NB4 (cell line): ENCODE measurements at regions not wholly inside any gene's neighbourhood (a gene's known extent, or its start where the extent isn't known, plus 50 kb on each side); places are given as distances from the start of the nearest gene placed in this dataset.
A peak's percentile ranks its signal among the peaks of the same experiment; 100 is the strongest.

Source experiments
- DNase-seq: peaks from one replicate; pipeline ENCODE4 v3.0.0; 2010; ENCODE audit warnings: low read depth
- H3K4me3 ChIP-seq: one replicate; pipeline ENCODE4 v1.5.1; 2011; ENCODE audit warnings: mild to moderate bottlenecking, low read depth, low read length, moderate library complexity
- MAX ChIP-seq: IDR thresholded peaks from 2 replicates; pipeline ENCODE4 v1.6.1; 2011; ENCODE audit warnings: low read depth, low read length
- MYC ChIP-seq: IDR thresholded peaks from 2 replicates; pipeline ENCODE4 v1.6.1; 2011; ENCODE audit warnings: low read depth, low read length
- POLR2A ChIP-seq: IDR thresholded peaks from 2 replicates; pipeline ENCODE4 v1.6.1; 2011; ENCODE audit warnings: mild to moderate bottlenecking; ENCODE audit not compliant: insufficient read length; ENCODE audit errors: extremely low read depth
- TF ChIP-seq, protein P1 (sequence below): IDR thresholded peaks from one replicate; pipeline ENCODE4 v1.5.1; 2012; ENCODE audit warnings: low read depth, low read length

GRCh38 chr10:63719226-63719856, 198.1 kb downstream of the REEP3 start:
- TF ChIP-seq MAX (no peak), POLR2A (no peak), MYC (no peak)
- TF ChIP-seq, protein P1, sequence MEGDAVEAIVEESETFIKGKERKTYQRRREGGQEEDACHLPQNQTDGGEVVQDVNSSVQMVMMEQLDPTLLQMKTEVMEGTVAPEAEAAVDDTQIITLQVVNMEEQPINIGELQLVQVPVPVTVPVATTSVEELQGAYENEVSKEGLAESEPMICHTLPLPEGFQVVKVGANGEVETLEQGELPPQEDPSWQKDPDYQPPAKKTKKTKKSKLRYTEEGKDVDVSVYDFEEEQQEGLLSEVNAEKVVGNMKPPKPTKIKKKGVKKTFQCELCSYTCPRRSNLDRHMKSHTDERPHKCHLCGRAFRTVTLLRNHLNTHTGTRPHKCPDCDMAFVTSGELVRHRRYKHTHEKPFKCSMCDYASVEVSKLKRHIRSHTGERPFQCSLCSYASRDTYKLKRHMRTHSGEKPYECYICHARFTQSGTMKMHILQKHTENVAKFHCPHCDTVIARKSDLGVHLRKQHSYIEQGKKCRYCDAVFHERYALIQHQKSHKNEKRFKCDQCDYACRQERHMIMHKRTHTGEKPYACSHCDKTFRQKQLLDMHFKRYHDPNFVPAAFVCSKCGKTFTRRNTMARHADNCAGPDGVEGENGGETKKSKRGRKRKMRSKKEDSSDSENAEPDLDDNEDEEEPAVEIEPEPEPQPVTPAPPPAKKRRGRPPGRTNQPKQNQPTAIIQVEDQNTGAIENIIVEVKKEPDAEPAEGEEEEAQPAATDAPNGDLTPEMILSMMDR = no peak
- no peak for DNase-seq
- H3K4me3 ChIP-seq = no peak overlapping the region

- DNase-seq = peak; percentile 73
- TF ChIP-seq MAX = no peak
- no peak for TF ChIP-seq POLR2A
- TF ChIP-seq, protein P1 = peak; percentile 94
- H3K4me3 ChIP-seq = no peak overlapping the region
Observed at GRCh38 chr10:63720072-63720537, 198.9 kb downstream of the REEP3 start.

- TF ChIP-seq MAX = no peak
- TF ChIP-seq MYC = no peak
- TF ChIP-seq, protein P1 = no peak
- no peak overlapping the region for H3K4me3 ChIP-seq
- DNase-seq = no peak
Observed at GRCh38 chr10:63720676-63721075, 199.5 kb downstream of the REEP3 start.

DNA sequence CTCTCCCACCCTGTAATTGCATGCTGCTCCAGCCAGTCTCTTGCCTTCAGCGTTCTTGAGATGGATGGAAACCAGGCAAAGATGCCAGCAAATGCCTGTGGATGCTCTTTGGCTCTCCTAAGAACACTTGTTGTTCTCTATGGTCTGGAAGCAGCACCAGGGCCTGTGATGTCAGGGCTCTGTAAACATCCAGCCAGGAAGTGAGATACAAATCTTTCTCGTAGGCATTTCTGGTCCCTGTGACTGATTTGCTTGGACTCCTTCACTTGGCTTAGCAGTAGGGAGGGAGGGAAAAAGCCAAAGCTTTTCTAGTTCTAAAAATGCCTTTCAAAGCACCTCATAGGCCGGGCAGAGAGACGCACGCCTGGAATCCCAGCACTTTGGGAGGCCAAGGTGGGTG, 201.3 kb downstream of the REEP3 start:
- H3K4me3 ChIP-seq = no peak overlapping the region
- TF ChIP-seq, protein P1 = no peak
- no peak for TF ChIP-seq MYC
- no peak for TF ChIP-seq MAX
- no peak for TF ChIP-seq POLR2A
- DNase-seq = no peak

DNA sequence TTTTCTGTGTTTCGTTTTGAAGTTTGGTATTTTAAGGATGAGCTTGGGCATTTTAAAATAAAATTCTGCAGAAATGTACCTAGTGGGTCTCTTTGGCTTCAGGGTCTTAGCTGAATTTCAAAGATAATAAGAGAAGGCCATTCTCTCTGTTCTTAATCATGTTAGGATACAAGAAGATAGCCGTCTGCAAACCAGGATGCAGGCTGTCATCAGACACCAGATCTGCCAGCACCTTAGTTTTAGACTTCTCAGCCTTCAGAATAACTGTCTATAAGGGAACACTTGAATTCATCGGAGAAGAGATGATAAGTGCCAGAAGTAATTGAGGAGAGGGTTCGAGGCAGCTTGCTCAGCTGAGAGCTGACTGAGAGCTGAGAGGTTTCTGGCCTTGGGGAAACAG, 202.1 kb downstream of the REEP3 start:
- H3K4me3 ChIP-seq = no peak overlapping the region
- no peak for DNase-seq
- TF ChIP-seq MYC (no peak), POLR2A (no peak), MAX (no peak)
- TF ChIP-seq, protein P1 = no peak
